Right lobe of liver (tissue), 4 donors: ENCODE measurements at regions not wholly inside any gene's neighbourhood (a gene's known extent, or its start where the extent isn't known, plus 50 kb on each side); places are given as distances from the start of the nearest gene placed in this dataset.

Source experiments
- CTCF ChIP-seq, 4 donors: fragments of 200-600 bp in 3 of 4; fragments of 450-650 bp in 1 of 4; IDR thresholded peaks; one replicate each; pipeline versions ENCODE4 v1.5.1 to v1.8.0; 2016 to 2022; ENCODE audit warnings: antibody characterized with exemption in 4 of 4, mild to moderate bottlenecking in 2 of 4
- POLR2A ChIP-seq: fragments of 450-650 bp; IDR thresholded peaks from one replicate; pipeline ENCODE4 v1.6.1; 2017; ENCODE audit warnings: antibody characterized with exemption, mild to moderate bottlenecking
- donor health status: DM: no; HTN: no; CAD: no.
- donor health status: DM: no; HTN: no; CAD: no.
- donor health status: DM: no; HTN: yes; CAD: no.

- TF ChIP-seq CTCF (IDR thresholded peaks at IDR 0.05) (no peak), POLR2A (no peak)
Measured at GRCh38 chr6:169895926-169896761, 144.7 kb downstream of the ERMARD start.
